GM18870 (cell line): ENCODE measurements at regions not wholly inside any gene's neighbourhood (a gene's known extent, or its start where the extent isn't known, plus 50 kb on each side); places are given as distances from the start of the nearest gene placed in this dataset.

Experiments
- ATAC-seq: cut with Tn5 transposase; IDR thresholded peaks from one replicate; pipeline ENCODE4 v1.9.1; 2021; ENCODE audit warnings: moderate library complexity; ENCODE audit not compliant: unreplicated experiment

DNA sequence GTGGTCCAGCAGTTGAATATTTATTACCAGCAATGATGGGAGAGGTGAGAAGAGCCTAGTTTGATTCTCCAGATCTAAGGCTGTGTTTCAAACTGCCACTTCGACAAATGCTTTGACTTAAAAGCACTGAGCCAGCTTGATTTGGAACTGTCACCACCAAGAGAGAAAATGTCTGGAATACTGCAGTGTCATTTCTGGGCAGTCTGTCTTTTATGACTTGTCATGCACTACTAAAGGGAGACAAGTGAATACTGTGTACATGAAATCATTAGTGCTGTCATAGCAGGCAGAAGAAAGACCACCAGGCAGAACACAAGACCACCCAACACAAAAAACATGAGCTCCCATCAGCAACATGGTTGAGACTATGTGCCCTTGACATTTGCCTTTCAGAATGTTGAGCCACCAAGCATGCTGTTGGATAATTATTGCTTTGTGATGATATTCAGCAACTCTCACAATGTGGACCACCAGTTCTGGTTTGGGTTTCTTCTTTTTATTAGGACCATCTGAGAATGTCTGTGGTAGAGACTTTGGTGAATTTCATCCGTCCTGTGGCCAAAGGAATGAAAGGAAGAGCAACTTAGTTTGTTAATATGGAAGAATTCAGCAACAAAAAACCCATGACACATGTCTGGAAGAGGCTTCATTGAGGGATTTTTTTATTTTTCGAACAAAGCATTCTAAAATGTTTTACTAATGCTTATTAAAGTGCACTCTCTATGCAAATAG, 125.8 kb downstream of the NTMT2 start:
- ATAC-seq = no peak

DNA sequence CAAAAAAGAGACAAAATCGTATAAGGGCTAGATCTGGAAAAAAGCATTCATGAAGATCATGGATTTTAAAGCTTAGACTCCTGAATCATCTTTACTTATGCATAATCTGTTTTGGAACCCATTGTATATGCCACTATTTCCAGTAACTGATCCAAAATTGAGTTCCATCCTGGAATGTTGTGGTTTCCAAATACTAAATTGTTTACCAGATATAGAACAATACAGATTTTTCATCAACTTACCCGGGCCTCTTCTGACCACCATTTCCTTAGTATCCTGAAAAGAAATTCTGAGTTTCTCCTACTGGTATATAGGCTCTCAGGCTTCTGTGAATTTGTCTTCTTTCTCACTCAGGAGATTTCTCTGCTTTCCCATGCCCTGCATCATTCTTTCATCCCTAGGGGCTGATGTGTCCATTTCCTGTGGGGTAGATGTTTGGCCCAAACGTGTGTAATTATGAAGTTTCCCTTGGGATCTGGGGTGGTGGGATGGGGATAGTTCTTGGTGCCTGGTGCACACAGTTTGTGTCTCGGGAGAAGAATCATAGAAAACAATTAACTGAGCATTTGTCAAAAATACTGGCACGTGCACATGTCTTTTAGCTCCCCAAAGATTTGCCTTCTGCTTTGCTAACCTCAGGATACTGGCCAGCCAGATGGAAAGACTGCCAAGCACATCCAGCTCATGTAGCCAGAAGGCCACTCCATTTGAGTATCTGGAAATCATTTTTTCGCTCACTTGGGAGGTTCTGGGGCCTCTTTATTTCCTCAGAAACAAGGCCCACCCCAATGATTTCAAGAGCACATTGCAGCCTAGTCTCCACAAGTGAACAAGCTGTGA, 127.8 kb downstream of the NTMT2 start:
- no peak for ATAC-seq

- no peak for ATAC-seq
These were observed 128.4 kb downstream of the NTMT2 start for GRCh38 chr1:170274131-170274501.

GRCh38 chr1:170277985-170278384, 132.2 kb downstream of the NTMT2 start:
- no peak for ATAC-seq

DNA sequence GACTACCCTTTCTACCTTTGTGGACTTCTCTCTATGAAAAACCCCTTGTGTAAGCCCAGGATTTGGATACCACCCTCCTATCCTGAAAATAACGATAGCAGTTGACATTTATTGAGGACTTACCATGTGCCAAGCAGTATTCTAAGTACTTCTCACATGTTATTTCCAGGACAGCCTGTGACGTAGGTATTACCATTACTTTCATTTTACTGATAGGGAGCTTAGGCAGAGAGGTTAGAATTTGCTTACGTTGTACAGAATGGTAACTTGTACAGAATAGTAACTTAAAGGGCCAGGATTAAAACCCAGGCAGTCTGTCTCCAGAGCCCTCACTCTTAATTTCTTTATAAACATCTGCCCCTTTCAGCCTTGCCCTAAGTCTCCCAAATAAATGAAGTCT, 138.3 kb downstream of the NTMT2 start:
- ATAC-seq = no peak

- ATAC-seq = no peak
These were observed 138.8 kb downstream of the NTMT2 start for GRCh38 chr1:170284512-170284911.

GRCh38 chr1:170284951-170285350, 139.2 kb downstream of the NTMT2 start:
- ATAC-seq = no peak

DNA sequence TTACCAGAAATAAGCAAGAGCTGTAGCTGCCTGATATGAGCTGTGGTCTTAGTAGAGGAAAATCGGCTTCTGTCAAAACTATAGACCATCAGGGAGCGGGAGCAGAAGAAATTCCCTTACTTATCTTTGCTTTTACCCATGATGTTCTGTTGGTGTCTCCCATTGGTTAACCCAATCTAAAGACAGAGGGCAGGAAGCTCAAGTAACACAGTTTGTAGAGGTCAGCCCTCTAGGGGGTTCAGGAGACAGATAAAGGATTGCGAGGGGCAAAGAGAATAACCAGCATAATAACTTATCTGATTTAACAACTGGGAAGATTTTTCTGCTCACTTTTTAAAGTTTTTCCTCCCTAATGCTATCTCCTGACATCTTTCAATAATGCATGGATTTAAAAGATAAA, 142.4 kb downstream of the NTMT2 start:
- no peak for ATAC-seq

GRCh38 chr1:170290276-170290675, 144.5 kb downstream of the NTMT2 start:
- ATAC-seq = no peak

GRCh38 chr1:170290991-170291390, 145.2 kb downstream of the NTMT2 start:
- ATAC-seq = no peak

DNA sequence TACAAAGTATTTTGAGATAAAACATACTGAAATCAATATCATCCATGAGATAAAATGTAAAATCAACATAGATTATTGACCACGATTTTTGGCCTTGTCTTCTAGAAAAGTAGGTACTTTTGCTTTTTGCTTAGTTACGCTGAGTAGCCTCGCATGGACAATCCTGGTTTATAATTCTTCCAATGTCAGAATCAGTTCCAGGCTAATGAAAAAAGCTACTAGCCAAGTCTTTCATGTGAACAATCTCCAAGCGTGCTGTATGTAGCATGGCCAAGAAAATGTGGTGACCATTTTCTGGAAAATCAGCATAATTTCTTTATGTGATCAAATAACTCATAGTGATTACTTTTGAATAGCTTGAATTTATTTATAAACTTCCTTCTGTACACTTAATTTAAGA, 145.8 kb downstream of the NTMT2 start:
- no peak for ATAC-seq

- ATAC-seq = no peak
These were observed 150.5 kb downstream of the NTMT2 start for GRCh38 chr1:170296211-170296610.

GRCh38 chr1:170296642-170297041, 150.9 kb downstream of the NTMT2 start:
- no peak for ATAC-seq

DNA sequence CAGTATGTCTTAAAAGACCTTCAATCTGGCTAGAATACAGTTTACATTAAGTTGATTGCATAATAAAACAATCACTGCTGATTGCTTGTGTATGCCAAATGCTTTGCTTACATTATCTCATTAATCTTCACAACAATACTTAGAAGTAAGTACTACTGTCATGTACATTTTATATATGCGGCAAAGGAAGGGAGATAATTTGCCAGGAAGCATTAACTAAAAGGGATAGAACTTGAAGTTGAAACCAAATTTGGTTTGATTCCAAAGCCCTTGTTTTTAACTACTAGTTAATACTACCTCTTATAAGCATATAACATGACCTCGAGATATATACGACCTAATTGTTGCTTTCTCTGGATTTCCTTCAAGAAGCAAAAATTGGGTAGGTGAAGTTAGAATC, 155.8 kb downstream of the NTMT2 start:
- no peak for ATAC-seq

GRCh38 chr1:170303034-170303433, 157.3 kb downstream of the NTMT2 start:
- ATAC-seq = no peak

GRCh38 chr1:170305777-170306512, 160.2 kb downstream of the NTMT2 start:
- no peak for ATAC-seq

- no peak for ATAC-seq
These were observed 160.8 kb downstream of the NTMT2 start for GRCh38 chr1:170306513-170306910.

DNA sequence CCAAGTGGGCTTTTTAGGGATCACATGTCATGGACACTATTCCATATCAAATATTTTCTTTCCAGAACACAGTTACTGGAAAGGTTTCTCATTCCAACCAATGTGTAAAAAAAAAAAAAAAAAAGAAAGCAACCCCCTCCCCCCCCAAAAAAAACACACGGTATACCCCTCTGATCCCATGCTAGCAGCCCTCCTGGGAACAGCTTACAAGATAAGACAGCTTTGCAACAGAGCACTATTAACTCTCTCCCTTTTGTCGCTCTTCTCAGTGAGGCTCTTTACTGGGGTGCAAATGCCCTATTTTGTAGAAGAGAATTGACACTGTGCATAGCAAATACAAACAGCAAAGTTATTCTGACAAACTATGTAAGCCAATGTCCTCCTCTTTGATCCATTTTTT, 161.2 kb downstream of the NTMT2 start:
- no peak for ATAC-seq

- ATAC-seq = no peak
These were observed 161.7 kb downstream of the NTMT2 start for GRCh38 chr1:170307426-170307825.

GRCh38 chr1:170309389-170310013, 163.7 kb downstream of the NTMT2 start:
- ATAC-seq = no peak

DNA sequence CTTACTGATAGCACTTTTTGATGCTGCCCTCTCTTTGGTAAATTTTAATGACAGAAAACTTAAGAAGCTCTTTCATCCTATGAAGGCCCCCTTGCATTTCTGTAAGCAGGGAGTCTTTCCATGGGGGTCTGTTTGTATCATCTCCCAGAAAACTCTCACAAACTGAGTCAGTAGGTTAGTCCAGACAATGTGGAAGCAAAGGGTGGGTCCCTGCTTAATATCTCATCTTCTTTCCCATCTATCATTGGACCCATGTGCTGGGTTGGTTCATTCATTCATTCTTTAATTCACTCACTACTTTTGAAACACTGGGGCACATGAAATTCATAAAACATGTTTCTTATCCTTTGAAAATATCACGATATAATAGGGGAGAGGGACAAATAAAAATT, 164.3 kb downstream of the NTMT2 start:
- ATAC-seq = no peak
